ENCODE measurements at regions not wholly inside any gene's neighbourhood (a gene's known extent, or its start where the extent isn't known, plus 50 kb on each side); places are given as distances from the start of the nearest gene placed in this dataset.

GRCh38 chr1:208616776-208617175 lies 372.6 kb upstream of the PLXNA2 start:
- intact Hi-C loops (cut with DNase I) = no loop called here
- no peak for DNase-seq (ENCODE audit: low spot score in 2 of 2)
- H3K4me3 ChIP-seq = no peak overlapping the region
- H3K4me1 ChIP-seq = no peaks in the 10 kb centered on the region
- no peaks in the 10 kb centered on the region for H3K27me3 ChIP-seq
- H3K9me3 ChIP-seq = peaks cover 7 to 21% of the 10 kb centered on the region in 2 donors
- no peaks in the 10 kb centered on the region for H3K36me3 ChIP-seq
- H3K27ac ChIP-seq = no peak overlapping the region
- TF ChIP-seq CTCF (IDR thresholded peaks at IDR 0.05) = no peak

- H3K4me1 ChIP-seq = no peaks in the 10 kb centered on the region
- H3K9me3 ChIP-seq = no peaks in the 10 kb centered on the region
- no peak overlapping the region for H3K4me3 ChIP-seq
- no peaks in the 10 kb centered on the region for H3K36me3 ChIP-seq
- intact Hi-C loops (cut with DNase I) = no loop called here
- no peak for DNase-seq (ENCODE audit: low spot score in 2 of 2)
- no peak overlapping the region for H3K27ac ChIP-seq
- no peaks in the 10 kb centered on the region for H3K27me3 ChIP-seq
- TF ChIP-seq CTCF (IDR thresholded peaks at IDR 0.05) = no peak
Observed at GRCh38 chr1:208628022-208628914, 384.1 kb upstream of the PLXNA2 start.

- no peaks in the 10 kb centered on the region for H3K36me3 ChIP-seq
- no peak for TF ChIP-seq CTCF (IDR thresholded peaks at IDR 0.05)
- no peak overlapping the region for H3K27ac ChIP-seq
- no peaks in the 10 kb centered on the region for H3K4me1 ChIP-seq
- intact Hi-C loops (cut with DNase I) = no loop called here
- no peaks in the 10 kb centered on the region for H3K27me3 ChIP-seq
- no peak overlapping the region for H3K4me3 ChIP-seq
- no peak for DNase-seq (ENCODE audit: low spot score in 2 of 2)
- H3K9me3 ChIP-seq = no peaks in the 10 kb centered on the region
Observed at GRCh38 chr1:208631092-208631491, 386.9 kb upstream of the PLXNA2 start.

- Histone ChIP-seq H3K36me3 (no peaks in the 10 kb centered on the region), H3K4me1 (no peaks in the 10 kb centered on the region), H3K9me3 (no peaks in the 10 kb centered on the region), H3K27ac (no peak overlapping the region), H3K4me3 (no peak overlapping the region), H3K27me3 (no peaks in the 10 kb centered on the region)
- intact Hi-C loops (cut with DNase I) = no loop called here
- TF ChIP-seq CTCF (IDR thresholded peaks at IDR 0.05) = no peak
- DNase-seq (ENCODE audit: low spot score in 2 of 2) = no peak
Observed at GRCh38 chr1:208631506-208631905, 387.3 kb upstream of the PLXNA2 start.

- no peak for TF ChIP-seq CTCF (IDR thresholded peaks at IDR 0.05)
- no peak overlapping the region for H3K27ac ChIP-seq
- H3K36me3 ChIP-seq = no peaks in the 10 kb centered on the region
- H3K27me3 ChIP-seq = no peaks in the 10 kb centered on the region
- no peaks in the 10 kb centered on the region for H3K9me3 ChIP-seq
- DNase-seq (ENCODE audit: low spot score in 2 of 2) = no peak
- H3K4me3 ChIP-seq = no peak overlapping the region
- H3K4me1 ChIP-seq = no peaks in the 10 kb centered on the region
- intact Hi-C loops (cut with DNase I) = no loop called here
Observed at GRCh38 chr1:208634346-208635140, 390.4 kb upstream of the PLXNA2 start.

Data from ascending aorta (tissue), 2 donors.